GM19193 (cell line): ENCODE measurements at regions not wholly inside any gene's neighbourhood (a gene's known extent, or its start where the extent isn't known, plus 50 kb on each side); places are given as distances from the start of the nearest gene placed in this dataset.

Experiments
- POLR2A ChIP-seq: IDR thresholded peaks from 4 replicates; pipeline ENCODE4 v1.6.1; 2011; ENCODE audit not compliant: insufficient read depth, insufficient read length; ENCODE audit errors: extremely low read depth

DNA sequence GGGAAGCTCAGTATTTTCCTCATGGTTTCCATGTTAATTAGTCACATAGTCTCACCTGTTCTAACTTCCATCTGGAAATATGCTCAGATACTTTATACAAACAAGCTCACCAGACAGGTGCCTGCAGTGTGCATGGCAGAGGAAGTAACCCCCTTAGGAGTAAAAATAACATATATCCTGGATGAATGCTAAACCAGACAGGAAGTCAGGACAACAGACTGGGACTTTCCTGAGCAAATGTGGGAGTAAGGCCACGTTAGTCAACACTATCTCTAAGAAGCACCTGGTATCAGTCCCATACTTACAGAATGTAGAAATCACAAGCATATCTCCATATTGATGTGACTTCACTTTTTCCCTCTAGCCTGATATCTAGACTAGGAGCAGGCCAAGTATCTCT, 128.4 kb downstream of the SEC61B start:
- no peak for TF ChIP-seq POLR2A

DNA sequence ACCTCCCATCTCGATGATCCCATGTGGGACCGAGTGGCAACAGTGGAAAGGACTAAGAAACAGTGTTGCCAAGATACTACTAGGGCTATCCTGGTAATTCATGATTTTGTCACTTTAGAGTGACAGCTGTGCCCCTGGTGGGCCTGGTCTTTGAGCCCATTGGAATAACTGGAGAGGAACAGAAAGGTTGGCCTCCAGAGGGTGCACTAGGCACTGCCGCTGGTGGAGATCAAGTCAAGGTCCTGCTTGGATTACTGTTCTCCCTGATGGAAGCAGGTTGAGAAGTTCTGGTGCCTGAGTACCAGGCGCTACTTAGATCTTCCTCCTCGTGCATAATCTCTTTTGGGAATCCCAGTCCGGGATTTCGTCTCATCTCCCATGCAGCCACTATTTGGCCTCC, 129.6 kb downstream of the SEC61B start:
- no peak for TF ChIP-seq POLR2A

GRCh38 chr9:99352826-99353225, 130.7 kb downstream of the SEC61B start:
- no peak for TF ChIP-seq POLR2A

- no peak for TF ChIP-seq POLR2A
These were observed 131.3 kb downstream of the SEC61B start for GRCh38 chr9:99353408-99353807.

- no peak for TF ChIP-seq POLR2A
These were observed 132.0 kb downstream of the SEC61B start for GRCh38 chr9:99354104-99354503.

DNA sequence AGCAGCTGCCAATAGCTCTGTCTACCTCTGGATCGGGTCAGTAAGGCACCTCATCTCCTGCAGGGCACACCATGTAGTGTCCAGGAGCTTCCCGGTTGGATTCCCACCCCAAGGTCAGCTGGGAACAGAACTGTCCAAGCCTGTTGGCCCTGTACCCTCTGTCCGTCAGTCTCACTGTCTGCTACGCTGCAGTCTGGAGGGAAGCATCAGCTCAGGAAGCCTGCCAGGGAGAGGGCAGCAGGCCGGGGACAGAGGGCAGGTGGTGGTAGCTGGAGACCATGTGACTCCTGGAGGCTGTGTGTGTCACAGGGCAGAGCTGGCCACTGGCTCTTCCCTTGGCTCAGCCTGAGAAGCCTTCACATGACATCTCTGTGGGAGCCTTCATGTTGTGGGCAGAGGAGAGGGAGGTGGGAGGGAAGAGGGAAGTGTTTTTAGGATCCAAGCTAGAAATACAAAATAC, 134.5 kb downstream of the SEC61B start:
- no peak for TF ChIP-seq POLR2A

DNA sequence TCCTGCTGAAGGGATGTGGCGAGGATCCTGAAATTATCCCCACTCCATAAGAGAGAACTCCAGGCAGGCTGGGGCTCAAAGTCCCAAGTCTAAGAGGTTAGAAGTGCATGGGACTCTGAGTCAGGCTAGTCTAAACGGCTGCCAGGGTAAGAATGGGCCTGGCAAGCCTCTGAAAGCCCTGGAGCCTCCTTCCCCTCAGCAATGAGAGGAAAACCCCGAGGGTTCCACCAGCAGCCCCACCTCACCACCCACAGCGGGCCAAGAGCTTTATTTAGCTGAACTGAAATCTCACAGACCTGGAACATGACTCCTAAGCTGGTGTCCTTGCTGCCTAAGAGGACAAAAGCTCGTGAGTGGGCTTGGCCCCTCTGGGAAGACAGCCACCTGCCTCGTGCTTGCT, 135.5 kb downstream of the SEC61B start:
- TF ChIP-seq POLR2A = no peak

DNA sequence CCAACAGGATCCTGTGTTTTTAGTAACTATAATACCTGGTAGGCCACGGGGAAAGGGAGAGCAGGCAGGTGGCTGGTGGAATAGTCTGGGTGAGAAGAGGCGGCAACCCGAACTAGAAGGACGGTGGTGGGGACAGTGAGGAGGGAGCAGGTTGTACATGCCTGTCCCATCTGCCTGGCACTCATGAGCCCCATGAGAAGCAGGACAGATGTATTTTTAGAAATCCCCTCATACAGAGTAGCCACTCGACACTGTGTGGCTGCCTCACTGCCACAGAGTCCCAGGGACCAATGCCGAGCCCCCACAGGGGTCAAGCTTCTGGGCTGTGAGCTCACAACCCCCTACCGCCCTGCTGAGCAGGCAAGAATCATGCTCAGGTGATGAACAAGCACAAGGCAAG, 136.6 kb downstream of the SEC61B start:
- TF ChIP-seq POLR2A = no peak

GRCh38 chr9:99359336-99359735, 137.3 kb downstream of the SEC61B start:
- TF ChIP-seq POLR2A = no peak

DNA sequence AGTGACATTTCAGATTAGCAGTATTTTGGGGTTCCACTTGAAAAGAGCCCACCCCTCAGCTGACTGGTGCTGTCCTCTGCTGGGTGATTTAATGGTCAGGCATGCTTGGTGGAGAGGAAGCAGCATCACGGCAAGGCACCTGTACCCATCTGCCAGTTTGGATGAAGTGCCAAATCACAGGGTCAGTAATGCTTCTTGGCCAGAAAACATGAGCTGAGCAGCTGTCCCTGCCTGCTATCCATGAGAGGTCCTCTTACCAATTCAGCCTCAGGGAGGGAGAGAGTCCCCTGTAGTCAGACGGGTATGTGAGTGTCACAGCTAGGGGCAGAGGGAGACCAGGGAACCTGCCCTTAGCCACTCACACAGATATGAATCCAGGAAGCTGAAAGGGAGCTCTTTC, 137.9 kb downstream of the SEC61B start:
- TF ChIP-seq POLR2A = no peak

DNA sequence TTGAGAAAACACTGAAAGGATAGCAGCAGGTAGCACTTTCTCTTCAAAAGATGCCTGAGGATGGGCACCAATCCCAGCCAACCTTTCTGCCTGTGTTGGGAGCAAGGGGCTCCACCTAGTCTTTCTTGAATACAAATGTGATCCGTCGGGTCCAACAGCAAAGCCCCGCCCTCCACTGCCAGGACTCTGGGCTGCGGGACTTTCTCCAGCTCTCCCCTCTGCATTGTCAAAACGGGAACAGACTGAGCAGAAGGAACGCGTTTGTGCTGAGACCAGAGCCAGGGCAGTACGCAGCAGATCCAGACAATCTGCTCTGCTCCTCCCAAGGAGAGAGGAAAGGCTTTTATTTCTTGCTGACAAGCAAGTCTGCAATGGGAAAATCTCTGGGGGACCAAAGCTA, 139.7 kb downstream of the SEC61B start:
- no peak for TF ChIP-seq POLR2A

- TF ChIP-seq POLR2A = no peak
These were observed 140.2 kb downstream of the SEC61B start for GRCh38 chr9:99362321-99362720.

- no peak for TF ChIP-seq POLR2A
These were observed 141.4 kb downstream of the SEC61B start for GRCh38 chr9:99363509-99363908.

GRCh38 chr9:99365233-99365980, 143.3 kb downstream of the SEC61B start:
- TF ChIP-seq POLR2A = no peak

DNA sequence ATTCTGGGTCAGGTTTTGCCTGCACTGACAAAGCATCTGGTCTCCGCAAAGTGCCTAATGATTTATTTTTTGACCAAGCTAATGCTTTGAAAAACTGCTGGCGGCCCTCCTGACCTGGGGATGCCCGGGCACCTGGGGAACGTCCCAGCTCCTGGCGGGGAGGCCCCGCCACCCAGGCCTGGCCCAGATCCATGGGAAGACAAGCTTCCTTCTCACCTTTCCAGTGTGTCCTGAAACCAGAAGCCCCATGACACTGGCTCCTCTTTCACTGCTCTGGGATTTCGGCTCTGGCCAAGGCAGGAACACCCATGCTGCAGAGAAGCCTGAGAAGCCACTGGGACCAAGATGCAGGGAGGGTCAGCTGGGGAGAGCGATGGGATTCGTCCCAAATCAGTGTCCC, 144.1 kb downstream of the SEC61B start:
- no peak for TF ChIP-seq POLR2A

GRCh38 chr9:99366621-99367020, 144.5 kb downstream of the SEC61B start:
- no peak for TF ChIP-seq POLR2A
